Kidney epithelial cell (primary cell): ENCODE measurements at regions not wholly inside any gene's neighbourhood (a gene's known extent, or its start where the extent isn't known, plus 50 kb on each side); places are given as distances from the start of the nearest gene placed in this dataset.
"Not testable (repeated sequence)": the region's sequence is repeated elsewhere in the genome, so short reads cannot be mapped to it uniquely, and the experiment has no call there.

Experiments used
- DNase-seq: peaks from one replicate; pipeline ENCODE4 v3.0.0-alpha.2; 2010; ENCODE audit warnings: low read depth
- H3K27me3 ChIP-seq: 2 replicates; pipeline ENCODE4 v1.6.0; 2011; ENCODE audit warnings: low read length; ENCODE audit not compliant: control insufficient read depth, insufficient read depth
- H3K36me3 ChIP-seq: 2 replicates; pipeline ENCODE4 v1.5.1; 2011; ENCODE audit warnings: low read length; ENCODE audit not compliant: control insufficient read depth, insufficient read depth
- H3K4me3 ChIP-seq: 2 replicates; pipeline ENCODE4 v1.5.1; 2011; ENCODE audit warnings: low read depth, mild to moderate bottlenecking, control low read depth, low read length
- TF ChIP-seq, protein P1 (sequence below): IDR thresholded peaks from 2 replicates; pipeline ENCODE4 v1.5.1; 2011; ENCODE audit warnings: mild to moderate bottlenecking, moderate library complexity, low read length, control low read depth, inconsistent platforms; ENCODE audit not compliant: insufficient read depth, poor library complexity, severe bottlenecking

DNA sequence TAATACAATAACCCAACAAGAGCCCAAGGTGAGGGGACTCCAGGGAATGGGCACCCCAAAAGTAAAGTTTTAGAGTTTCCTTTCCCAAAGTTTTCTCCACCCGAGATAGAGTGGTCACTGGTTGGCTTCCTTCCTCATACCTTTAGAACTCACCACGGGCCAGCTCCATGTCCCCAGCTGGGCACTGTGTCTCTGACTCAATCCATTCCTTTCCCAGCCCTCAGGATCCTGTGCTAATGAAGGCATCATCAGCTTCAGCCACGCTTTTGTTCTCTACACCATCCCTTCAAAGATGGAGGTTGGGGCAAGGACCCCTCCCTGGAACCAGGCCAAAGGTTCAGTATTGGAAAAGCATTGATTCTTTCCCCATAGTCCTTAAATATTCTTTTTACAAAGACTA, 59.8 kb upstream of the VASH1 start:
- TF ChIP-seq, protein P1, sequence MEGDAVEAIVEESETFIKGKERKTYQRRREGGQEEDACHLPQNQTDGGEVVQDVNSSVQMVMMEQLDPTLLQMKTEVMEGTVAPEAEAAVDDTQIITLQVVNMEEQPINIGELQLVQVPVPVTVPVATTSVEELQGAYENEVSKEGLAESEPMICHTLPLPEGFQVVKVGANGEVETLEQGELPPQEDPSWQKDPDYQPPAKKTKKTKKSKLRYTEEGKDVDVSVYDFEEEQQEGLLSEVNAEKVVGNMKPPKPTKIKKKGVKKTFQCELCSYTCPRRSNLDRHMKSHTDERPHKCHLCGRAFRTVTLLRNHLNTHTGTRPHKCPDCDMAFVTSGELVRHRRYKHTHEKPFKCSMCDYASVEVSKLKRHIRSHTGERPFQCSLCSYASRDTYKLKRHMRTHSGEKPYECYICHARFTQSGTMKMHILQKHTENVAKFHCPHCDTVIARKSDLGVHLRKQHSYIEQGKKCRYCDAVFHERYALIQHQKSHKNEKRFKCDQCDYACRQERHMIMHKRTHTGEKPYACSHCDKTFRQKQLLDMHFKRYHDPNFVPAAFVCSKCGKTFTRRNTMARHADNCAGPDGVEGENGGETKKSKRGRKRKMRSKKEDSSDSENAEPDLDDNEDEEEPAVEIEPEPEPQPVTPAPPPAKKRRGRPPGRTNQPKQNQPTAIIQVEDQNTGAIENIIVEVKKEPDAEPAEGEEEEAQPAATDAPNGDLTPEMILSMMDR = no peak
- H3K36me3 ChIP-seq = no peaks in the 10 kb centered on the region
- no peaks in the 10 kb centered on the region for H3K27me3 ChIP-seq
- H3K4me3 ChIP-seq = no peak overlapping the region
- no peak for DNase-seq

DNA sequence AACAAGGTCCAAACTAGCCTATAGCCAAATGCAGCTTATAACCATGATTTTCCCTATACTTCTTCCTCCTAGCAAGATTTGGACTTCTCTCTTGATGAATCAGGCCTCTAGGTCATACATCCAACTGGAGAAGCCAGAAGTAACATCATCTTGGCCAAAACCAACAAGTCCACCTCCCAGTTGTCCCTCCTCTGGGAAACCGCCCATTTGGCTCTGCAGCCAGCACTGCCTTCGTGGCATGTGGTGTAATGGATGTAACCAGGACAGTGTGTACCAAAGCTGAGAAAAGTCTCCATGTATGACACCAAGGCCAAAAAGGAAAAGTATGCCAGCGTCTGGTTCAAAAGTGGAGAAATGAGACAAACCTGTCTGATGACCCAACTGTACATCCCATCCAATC, 59.3 kb upstream of the VASH1 start:
- no peaks in the 10 kb centered on the region for H3K27me3 ChIP-seq

DNA sequence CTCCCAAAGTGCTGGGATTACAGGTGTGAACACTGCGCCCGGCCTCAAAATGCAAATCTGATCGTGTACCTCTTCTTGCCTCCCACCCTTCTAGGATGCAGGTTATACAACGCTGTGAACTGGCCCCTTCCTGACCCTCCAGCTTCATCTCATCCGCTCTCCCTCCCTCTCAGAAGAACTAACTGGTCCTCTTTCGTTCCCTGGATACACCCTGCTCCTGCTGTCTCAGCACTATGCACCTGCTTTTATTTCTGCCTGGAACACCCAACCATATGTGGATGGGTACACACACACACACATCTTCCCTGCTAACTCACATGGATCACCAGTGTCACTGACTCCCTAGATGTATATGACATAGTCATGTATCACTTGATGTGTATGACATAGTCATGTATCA, 56.1 kb upstream of the VASH1 start:
- H3K4me3 ChIP-seq = no peak overlapping the region
- DNase-seq = no peak
- TF ChIP-seq, protein P1 = no peak
- no peaks in the 10 kb centered on the region for H3K36me3 ChIP-seq
- no peaks in the 10 kb centered on the region for H3K27me3 ChIP-seq

More for the DNA sequence above, 59.3 kb upstream of the VASH1 start:
- TF ChIP-seq, protein P1 = no peak
- no peak for DNase-seq
- no peak overlapping the region for H3K4me3 ChIP-seq
- H3K36me3 ChIP-seq = no peaks in the 10 kb centered on the region

DNA sequence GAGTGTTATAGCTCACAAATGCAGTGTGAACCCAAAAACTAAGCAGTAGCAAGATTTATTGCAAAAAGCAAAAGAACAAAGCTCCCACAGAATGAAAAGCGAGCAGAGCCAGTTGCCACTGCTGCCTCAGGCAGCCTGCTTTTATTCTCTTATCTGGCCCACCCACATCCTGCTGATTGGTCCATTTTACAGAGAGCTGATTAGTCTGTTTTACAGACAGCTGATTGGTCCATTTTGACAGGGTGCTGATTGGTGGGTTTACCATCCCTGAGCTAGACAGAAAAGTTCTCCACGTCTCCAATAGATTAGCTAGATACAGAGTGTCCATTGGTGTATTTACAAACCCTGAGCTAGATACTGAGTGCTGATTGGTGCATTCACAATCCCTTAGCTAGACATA, 55.1 kb upstream of the VASH1 start:
- not testable (repeated sequence) for H3K27me3 ChIP-seq, DNase-seq, H3K4me3 ChIP-seq, H3K36me3 ChIP-seq

DNA sequence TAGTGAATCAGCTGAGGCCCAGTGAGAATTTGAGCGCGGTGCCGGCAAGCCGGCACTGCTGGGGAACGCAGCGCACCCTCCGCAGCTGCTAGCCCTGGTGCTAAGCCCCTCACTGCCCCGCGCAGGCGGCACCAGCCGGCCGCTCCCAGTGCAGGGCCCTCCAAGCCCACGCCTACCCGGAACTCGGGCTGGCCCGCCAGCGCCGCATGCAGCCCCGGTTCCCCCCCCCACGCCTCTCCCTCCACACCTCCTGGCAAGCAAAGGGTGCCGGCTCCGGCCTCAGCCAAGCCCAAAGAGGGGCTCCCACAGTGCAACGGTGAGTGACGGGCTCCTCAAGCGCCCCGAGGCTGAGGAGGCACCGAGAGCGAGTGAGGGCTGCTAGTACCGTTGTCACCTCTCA, 54.5 kb upstream of the VASH1 start:
- DNase-seq = no peak
- Histone ChIP-seq H3K4me3 (no peak overlapping the region), H3K36me3 (no peaks in the 10 kb centered on the region), H3K27me3 (no peaks in the 10 kb centered on the region)
- TF ChIP-seq, protein P1 = no peak

DNA sequence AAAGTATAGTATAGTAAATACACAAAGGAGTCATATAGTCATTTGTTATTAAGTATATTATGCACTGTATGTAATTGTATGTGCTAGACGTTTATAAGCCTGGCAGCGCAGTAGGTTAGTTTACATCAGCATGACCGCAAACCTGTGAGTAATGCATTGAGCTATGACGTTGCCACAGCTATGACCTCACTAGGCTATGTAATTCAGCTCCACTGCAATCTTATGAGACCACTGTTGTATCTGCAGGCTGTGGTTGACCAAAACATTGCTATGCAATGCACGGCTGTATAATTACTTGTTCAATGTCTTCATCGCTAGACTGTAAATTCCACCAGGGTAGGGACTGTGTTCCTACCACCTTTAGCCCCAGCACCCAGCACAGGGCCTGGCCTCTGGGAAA, 53.2 kb upstream of the VASH1 start:
- Histone ChIP-seq H3K4me3 (no peak overlapping the region), H3K27me3 (no peaks in the 10 kb centered on the region), H3K36me3 (no peaks in the 10 kb centered on the region)
- DNase-seq = no peak
- TF ChIP-seq, protein P1 = no peak
